HCT116 (cell line): ENCODE measurements at regions not wholly inside any gene's neighbourhood (a gene's known extent, or its start where the extent isn't known, plus 50 kb on each side); places are given as distances from the start of the nearest gene placed in this dataset.

Experiments
- EZH2 ChIP-seq: fragments of 200-600 bp; sonication (generic); IDR thresholded peaks from 2 replicates; pipeline ENCODE4 v1.6.1; 2017; ENCODE audit warnings: antibody characterized with exemption, mixed run types
- POLR2AphosphoS5 ChIP-seq: IDR thresholded peaks from 2 replicates; pipeline ENCODE4 v1.6.1; 2011; ENCODE audit warnings: mild to moderate bottlenecking, low read depth, low read length, moderate library complexity
- SP1 ChIP-seq: IDR thresholded peaks from 2 replicates; pipeline ENCODE4 v1.6.1; 2012; ENCODE audit warnings: low read depth
- TCF7L2 ChIP-seq: IDR thresholded peaks from 2 replicates; pipeline ENCODE4 v1.7.0; 2011; ENCODE audit warnings: borderline replicate concordance, inconsistent platforms; ENCODE audit not compliant: insufficient read depth, insufficient read length; ENCODE audit errors: extremely low read depth
- TF ChIP-seq, protein P1 (sequence below), 3 experiments: fragments of 200-600 bp in 1 of 3; sonication (generic) in 1 of 3; IDR thresholded peaks in 2 of 3; conservative IDR thresholded peaks in 1 of 3; 2 replicates each; pipeline ENCODE4 v1.5.1; 2012 to 2017; ENCODE audit warnings: low read depth in 2 of 3, low read length in 2 of 3, antibody characterized with exemption in 1 of 3, borderline replicate concordance in 1 of 3, control low read depth in 1 of 3, mild to moderate bottlenecking in 1 of 3, mixed read lengths in 1 of 3, mixed run types in 1 of 3, moderate library complexity in 1 of 3; ENCODE audit not compliant: insufficient read depth in 1 of 3

DNA sequence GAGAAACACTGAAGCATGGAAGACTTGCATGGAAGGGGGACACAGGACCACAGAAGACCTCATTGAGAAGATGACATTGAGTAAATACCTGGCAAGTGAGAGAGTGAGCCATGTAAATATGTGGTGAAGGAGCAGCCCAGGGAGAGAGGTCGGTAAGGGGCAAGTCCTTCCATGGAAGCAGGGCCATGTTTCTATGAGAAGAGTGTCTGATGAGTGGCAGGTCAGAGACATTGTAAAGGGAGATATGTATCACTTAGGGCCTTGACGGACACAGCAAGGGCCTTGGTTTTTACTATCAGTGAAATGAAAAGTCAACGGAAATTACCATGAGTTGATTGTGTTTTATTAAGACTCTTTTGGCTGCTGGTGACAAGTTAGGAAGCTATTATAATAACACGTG is 336.4 kb downstream of the PLK2 start:
- TF ChIP-seq, protein P1, sequence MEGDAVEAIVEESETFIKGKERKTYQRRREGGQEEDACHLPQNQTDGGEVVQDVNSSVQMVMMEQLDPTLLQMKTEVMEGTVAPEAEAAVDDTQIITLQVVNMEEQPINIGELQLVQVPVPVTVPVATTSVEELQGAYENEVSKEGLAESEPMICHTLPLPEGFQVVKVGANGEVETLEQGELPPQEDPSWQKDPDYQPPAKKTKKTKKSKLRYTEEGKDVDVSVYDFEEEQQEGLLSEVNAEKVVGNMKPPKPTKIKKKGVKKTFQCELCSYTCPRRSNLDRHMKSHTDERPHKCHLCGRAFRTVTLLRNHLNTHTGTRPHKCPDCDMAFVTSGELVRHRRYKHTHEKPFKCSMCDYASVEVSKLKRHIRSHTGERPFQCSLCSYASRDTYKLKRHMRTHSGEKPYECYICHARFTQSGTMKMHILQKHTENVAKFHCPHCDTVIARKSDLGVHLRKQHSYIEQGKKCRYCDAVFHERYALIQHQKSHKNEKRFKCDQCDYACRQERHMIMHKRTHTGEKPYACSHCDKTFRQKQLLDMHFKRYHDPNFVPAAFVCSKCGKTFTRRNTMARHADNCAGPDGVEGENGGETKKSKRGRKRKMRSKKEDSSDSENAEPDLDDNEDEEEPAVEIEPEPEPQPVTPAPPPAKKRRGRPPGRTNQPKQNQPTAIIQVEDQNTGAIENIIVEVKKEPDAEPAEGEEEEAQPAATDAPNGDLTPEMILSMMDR (IDR thresholded peaks at IDR 0.05 in 2 of 3, conservative IDR thresholded peaks at IDR 0.05 in 1 of 3; ENCODE audit: borderline replicate concordance in 1 of 3, insufficient read depth in 1 of 3, low read depth in 2 of 3, low read length in 2 of 3): no peak
- TF ChIP-seq EZH2 (no peak), POLR2AphosphoS5 (no peak), TCF7L2 (no peak), SP1 (no peak)
